GM18868 (cell line): ENCODE measurements at regions not wholly inside any gene's neighbourhood (a gene's known extent, or its start where the extent isn't known, plus 50 kb on each side); places are given as distances from the start of the nearest gene placed in this dataset.

Experiments
- ATAC-seq: cut with Tn5 transposase; IDR thresholded peaks from one replicate; pipeline ENCODE4 v1.9.1; 2021; ENCODE audit warnings: mild to moderate bottlenecking, moderate library complexity; ENCODE audit not compliant: unreplicated experiment

GRCh38 chr13:97110936-97111335 is 111.2 kb upstream of the MBNL2 start:
- ATAC-seq: no peak

GRCh38 chr13:97111756-97112155 is 110.4 kb upstream of the MBNL2 start:
- no peak for ATAC-seq

GRCh38 chr13:97112446-97113152 is 109.5 kb upstream of the MBNL2 start:
- no peak for ATAC-seq

- no peak for ATAC-seq
Measured at GRCh38 chr13:97113231-97114001, 108.7 kb upstream of the MBNL2 start.

GRCh38 chr13:97114651-97115050 is 107.5 kb upstream of the MBNL2 start:
- no peak for ATAC-seq

GRCh38 chr13:97116754-97117153 is 105.4 kb upstream of the MBNL2 start:
- peak; percentile 92 for ATAC-seq

- ATAC-seq: no peak
Measured at GRCh38 chr13:97117388-97117910, 104.7 kb upstream of the MBNL2 start.

- ATAC-seq: no peak
Measured at GRCh38 chr13:97119943-97120342, 102.2 kb upstream of the MBNL2 start.

GRCh38 chr13:97120346-97120745 is 101.8 kb upstream of the MBNL2 start:
- no peak for ATAC-seq

- no peak for ATAC-seq
Measured at GRCh38 chr13:97120976-97121375, 101.2 kb upstream of the MBNL2 start.

- no peak for ATAC-seq
Measured at GRCh38 chr13:97121894-97122293, 100.2 kb upstream of the MBNL2 start.

- no peak for ATAC-seq
Measured at GRCh38 chr13:97122381-97122996, 99.6 kb upstream of the MBNL2 start.

GRCh38 chr13:97124206-97124605 is 97.9 kb upstream of the MBNL2 start:
- no peak for ATAC-seq

GRCh38 chr13:97124915-97125809 is 97.0 kb upstream of the MBNL2 start:
- peak; percentile 36 for ATAC-seq

- peak; percentile 94 for ATAC-seq
Measured at GRCh38 chr13:97125810-97126738, 96.1 kb upstream of the MBNL2 start.

GRCh38 chr13:97127842-97128241 is 94.3 kb upstream of the MBNL2 start:
- no peak for ATAC-seq

- no peak for ATAC-seq
Measured at GRCh38 chr13:97130190-97130589, 91.9 kb upstream of the MBNL2 start.

- no peak for ATAC-seq
Measured at GRCh38 chr13:97131447-97131846, 90.7 kb upstream of the MBNL2 start.

- no peak for ATAC-seq
Measured at GRCh38 chr13:97133554-97133953, 88.6 kb upstream of the MBNL2 start.

- ATAC-seq: no peak
Measured at GRCh38 chr13:97133955-97134354, 88.2 kb upstream of the MBNL2 start.
